Psoas muscle (tissue), 7 donors: ENCODE measurements at regions not wholly inside any gene's neighbourhood (a gene's known extent, or its start where the extent isn't known, plus 50 kb on each side); places are given as distances from the start of the nearest gene placed in this dataset.
"Not testable (repeated sequence)": the region's sequence is repeated elsewhere in the genome, so short reads cannot be mapped to it uniquely, and the experiment has no call there.

Experiments used
- ATAC-seq, 4 donors: fragments of 200-7000 bp; cut with Tn5 transposase; one replicate each; pipeline ENCODE4 v1.9.1; 2020; ENCODE audit warnings: moderate library complexity in 3 of 4, mild to moderate bottlenecking in 2 of 4
- DNase-seq, 2 donors: peaks; one replicate each; pipeline ENCODE4 v3.0.0-alpha.2; 2020
- H3K27ac ChIP-seq: fragments of 200-600 bp; one replicate; pipeline ENCODE4 v1.8.0; 2022
- H3K27me3 ChIP-seq, 3 donors: fragments of 200-600 bp in 1 of 3; one replicate each; pipeline versions ENCODE4 v1.6.1 to v1.8.0; 2013 to 2022; ENCODE audit warnings: low read length in 2 of 3, mild to moderate bottlenecking in 2 of 3, moderate library complexity in 1 of 3; ENCODE audit not compliant: insufficient read depth in 3 of 3
- H3K36me3 ChIP-seq, 2 donors: fragments of 200-600 bp in 1 of 2; one replicate each; pipeline versions ENCODE4 v1.6.1 to v1.8.0; 2013 to 2022; ENCODE audit warnings: low read depth in 1 of 2, mild to moderate bottlenecking in 1 of 2, moderate library complexity in 1 of 2; ENCODE audit not compliant: insufficient read depth in 1 of 2
- H3K4me1 ChIP-seq: fragments of 200-600 bp; one replicate; pipeline ENCODE4 v1.8.0; 2022
- H3K4me3 ChIP-seq: fragments of 200-600 bp; one replicate; pipeline ENCODE4 v1.8.0; 2022; ENCODE audit warnings: mild to moderate bottlenecking
- H3K9me3 ChIP-seq: fragments of 200-600 bp; one replicate; pipeline ENCODE4 v1.8.0; 2022
- CTCF ChIP-seq: fragments of 200-600 bp; IDR thresholded peaks from one replicate; pipeline ENCODE4 v1.8.0; 2022; ENCODE audit warnings: antibody characterized with exemption
- WGBS, 3 donors: extraction: QIAGEN DNeasy Blood & Tissue Kit; methylation state at CpG; one replicate each; pipeline versions ENCODE4 v1.1.6 to v1.1.7; 2013; 5-methylcytosine and 5-hydroxymethylcytosine counted together
- intact Hi-C, 2 donors: fragments of 100-400 bp; cut with DNase I; formaldehyde crosslinking; loops; one replicate each; pipeline versions ENCODE4 v1.11.0 to v1.14.2; 2022
- donor health status: healthy with polysubstance abuse.
- donor health status: DM: no; HTN: no; CAD: no; lungs with moderate emphysema.
- donor health status: Bipolar disorder and iron deficiency.
- donor health status: healthy.
- donor health status: DM: yes; HTN: yes; CAD: no.
- donor health status: DM: no; HTN: no; CAD: no.
- donor health status: DM: yes; HTN: yes; CAD: no.

DNA sequence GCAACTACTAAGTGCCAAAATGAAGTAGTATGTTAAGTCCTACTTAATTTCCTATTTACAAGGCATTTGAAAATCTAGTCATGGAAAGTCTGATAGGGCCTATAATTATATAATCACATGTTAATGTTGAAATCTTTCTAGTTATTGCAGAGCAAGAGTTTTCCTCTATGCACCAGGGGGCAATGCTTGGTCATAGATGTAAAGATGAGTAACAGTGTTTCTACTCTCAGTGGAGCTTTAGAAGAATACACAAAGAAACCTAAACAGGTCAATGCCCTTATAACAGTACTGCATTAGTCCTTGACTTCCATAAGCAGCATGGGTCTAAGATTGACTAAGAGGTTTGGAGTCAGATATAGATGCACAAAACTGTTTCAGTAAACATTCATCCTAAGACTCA, 218.7 kb downstream of the KCTD12 start:
- intact Hi-C loops, result loop anchor here in 1 of 2 donors (5.0 kb wide), 1 partner anchor 220 kb away; the partner anchor contains the start of gene KCTD12
- Histone ChIP-seq H3K36me3 (no peaks in the 10 kb centered on the region), H3K9me3 (no peaks in the 10 kb centered on the region), H3K27ac (no peak overlapping the region), H3K4me1 (no peaks in the 10 kb centered on the region), H3K27me3 (no peaks in the 10 kb centered on the region), H3K4me3 (no peak overlapping the region)
- DNase-seq (no peak), ATAC-seq (peak in 1 of 4 donors; percentile 54)
- TF ChIP-seq CTCF, result peak; percentile 11

DNA sequence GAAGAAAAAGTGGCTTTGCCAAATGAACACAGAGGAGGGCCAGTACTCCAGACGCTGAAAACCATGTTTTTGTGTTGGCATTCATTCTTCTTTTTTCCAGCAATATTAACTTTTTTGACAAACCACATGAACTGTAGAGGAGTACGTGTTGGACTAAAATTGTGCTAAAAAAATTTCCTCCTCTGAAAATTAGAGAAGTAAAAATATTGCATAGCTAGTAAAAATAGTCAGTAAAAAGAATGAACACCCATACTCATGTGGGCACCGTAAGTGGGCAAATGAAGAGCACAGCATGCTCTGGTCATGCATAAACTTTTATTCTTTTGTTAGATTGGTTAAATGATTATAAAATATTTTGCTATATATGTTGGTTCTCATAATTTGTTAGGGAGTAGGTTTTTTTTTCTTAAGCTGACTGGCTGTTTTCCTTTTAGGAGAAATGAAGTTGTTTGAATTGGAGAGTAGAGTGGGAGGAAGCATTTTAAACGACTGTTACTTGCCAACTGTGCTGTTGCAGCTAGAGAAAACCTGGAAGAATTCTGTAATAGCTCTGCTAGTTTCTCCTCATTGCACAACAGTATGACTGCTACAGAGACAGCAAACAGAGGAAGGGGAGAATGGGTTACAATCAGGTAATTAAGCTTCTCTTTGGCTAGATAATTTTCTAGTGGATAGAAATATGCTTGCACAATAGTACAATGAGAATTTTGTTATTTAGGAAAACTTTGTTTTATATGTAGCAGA, 222.4 kb downstream of the KCTD12 start:
- 26 to 46% (median 35%) methylated on average over 4 of the region's 4 CpGs for WGBS, 3 donors
- TF ChIP-seq CTCF, result no peak
- H3K4me3 ChIP-seq, result no peak overlapping the region
- H3K9me3 ChIP-seq, result no peaks in the 10 kb centered on the region
- ATAC-seq (peak in 1 of 4 donors; percentile 56), DNase-seq (no peak)
- intact Hi-C loops, result no loop called here
- H3K27ac ChIP-seq, result no peak overlapping the region
- H3K27me3 ChIP-seq, result no peaks in the 10 kb centered on the region
- H3K36me3 ChIP-seq, result no peaks in the 10 kb centered on the region
- no peaks in the 10 kb centered on the region for H3K4me1 ChIP-seq

DNA sequence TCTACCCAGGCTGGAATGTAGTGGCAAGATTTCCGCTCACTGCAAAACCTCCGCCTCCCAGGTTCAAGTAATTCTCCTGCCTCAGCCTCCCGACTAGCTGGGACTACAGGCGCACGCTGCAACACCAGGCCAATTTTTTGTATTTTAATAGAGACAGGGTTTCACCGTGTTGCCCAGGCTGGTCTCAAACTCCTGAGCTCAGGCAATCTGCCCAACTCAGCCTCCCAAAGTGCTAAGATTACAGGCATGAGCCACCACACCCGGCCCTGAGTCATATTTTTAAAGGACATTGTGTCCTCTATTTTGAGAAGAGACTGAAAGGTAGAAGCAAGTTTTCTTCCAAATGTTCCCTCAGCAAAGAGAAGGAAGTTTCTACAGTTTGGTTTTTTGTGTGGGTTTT, 227.1 kb downstream of the KCTD12 start:
- H3K36me3 ChIP-seq, result not testable (repeated sequence)

DNA sequence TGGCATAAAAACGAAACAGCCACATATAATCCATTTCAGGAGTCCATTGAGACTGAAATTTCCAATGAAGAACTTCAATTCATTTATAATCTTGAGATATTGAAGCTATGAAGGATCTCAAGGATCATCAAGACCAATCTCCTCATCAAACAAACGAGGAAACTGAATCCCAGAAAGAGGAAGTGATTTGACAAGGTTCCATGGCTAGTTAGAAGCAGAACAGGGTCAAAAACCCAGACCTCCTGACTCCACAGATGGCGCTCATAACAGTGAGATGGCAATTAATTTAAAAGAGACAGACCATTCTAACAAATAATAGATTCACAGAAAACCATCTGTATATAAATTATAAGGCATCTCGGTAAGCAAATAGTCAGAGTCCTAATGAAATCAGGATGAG, 229.7 kb downstream of the KCTD12 start:
- WGBS, 3 donors, result 58 to 79% (median 69%) methylated on average over 4 of the region's 4 CpGs

More for the DNA sequence above, 227.1 kb downstream of the KCTD12 start:
- not testable (repeated sequence) for DNase-seq, ATAC-seq, H3K4me1 ChIP-seq, H3K27me3 ChIP-seq, H3K9me3 ChIP-seq, H3K4me3 ChIP-seq, H3K27ac ChIP-seq
- intact Hi-C loops, result loop anchor here in 1 of 2 donors (5.0 kb wide), 1 partner anchor 1708 kb away; no protein-coding TSS in a partner anchor
- WGBS, 3 donors, result 90 to 95% (median 92%) methylated on average over 7 of the region's 7 CpGs

More for the DNA sequence above, 229.7 kb downstream of the KCTD12 start:
- H3K36me3 ChIP-seq, result no peaks in the 10 kb centered on the region
- no peak for DNase-seq
- no peak overlapping the region for H3K27ac ChIP-seq
- no peak overlapping the region for H3K4me3 ChIP-seq
- no peak for ATAC-seq
- H3K27me3 ChIP-seq, result no peaks in the 10 kb centered on the region
- intact Hi-C loops, result loop anchor here in 1 of 2 donors (5.0 kb wide), 1 partner anchor 1711 kb away; no protein-coding TSS in a partner anchor
- no peaks in the 10 kb centered on the region for H3K9me3 ChIP-seq
- H3K4me1 ChIP-seq, result no peaks in the 10 kb centered on the region
- no peak for TF ChIP-seq CTCF
